Vagina (tissue), 2 donors: ENCODE measurements at regions not wholly inside any gene's neighbourhood (a gene's known extent, or its start where the extent isn't known, plus 50 kb on each side); places are given as distances from the start of the nearest gene placed in this dataset.

ENCODE experiments used
- DNase-seq, 2 donors: peaks; one replicate each; pipeline ENCODE4 v3.0.0-alpha.2; 2017; ENCODE audit errors: extremely low spot score in 2 of 2
- H3K27ac ChIP-seq: fragments of 200-600 bp; sonication (generic); one replicate; pipeline ENCODE4 v1.5.1; 2019
- H3K27me3 ChIP-seq: fragments of 200-600 bp; sonication (generic); one replicate; pipeline ENCODE4 v1.5.1; 2019
- H3K36me3 ChIP-seq, 2 donors: fragments of 200-600 bp; sonication (generic); one replicate each; pipeline ENCODE4 v1.5.1; 2017 to 2019
- H3K4me1 ChIP-seq: fragments of 200-600 bp; sonication (generic); one replicate; pipeline ENCODE4 v1.5.1; 2019
- H3K4me3 ChIP-seq, 2 donors: fragments of 200-600 bp; sonication (generic); 1 replicate in 1 of 2; 2 replicates in 1 of 2; pipeline ENCODE4 v1.5.1; 2016 to 2019
- H3K9me3 ChIP-seq: fragments of 200-600 bp; sonication (generic); one replicate; pipeline ENCODE4 v1.5.1; 2019
- CTCF ChIP-seq, 3 experiments: fragments of 450-650 bp in 2 of 3; fragments of 200-600 bp in 1 of 3; sonication (generic) in 1 of 3; IDR thresholded peaks; one replicate each; pipeline ENCODE4 v1.5.1; 2017 to 2019; ENCODE audit warnings: antibody characterized with exemption in 3 of 3, mild to moderate bottlenecking in 2 of 3, moderate library complexity in 2 of 3
- POLR2A ChIP-seq, 2 donors: fragments of 450-650 bp; IDR thresholded peaks; one replicate each; pipeline ENCODE4 v1.6.1; 2017; ENCODE audit warnings: antibody characterized with exemption in 2 of 2, mild to moderate bottlenecking in 2 of 2, moderate library complexity in 2 of 2
- POLR2AphosphoS5 ChIP-seq, 2 donors: sonication (generic); formaldehyde crosslinking; IDR thresholded peaks; one replicate each; pipeline ENCODE4 v1.9.0; 2017; ENCODE audit warnings: antibody characterized with exemption in 2 of 2, mild to moderate bottlenecking in 2 of 2, low read depth in 1 of 2; ENCODE audit not compliant: insufficient read depth in 1 of 2
- intact Hi-C: fragments of 100-400 bp; cut with DNase I; formaldehyde crosslinking; loops from one replicate; pipeline ENCODE4 v1.15.1; 2023

- DNase-seq = no peak
- H3K27ac ChIP-seq = no peak overlapping the region
- no peaks in the 10 kb centered on the region for H3K36me3 ChIP-seq
- TF ChIP-seq CTCF (IDR thresholded peaks at IDR 0.05) (no peak), POLR2AphosphoS5 (IDR thresholded peaks at IDR 0.05; ENCODE audit: insufficient read depth in 1 of 2, low read depth in 1 of 2) (no peak), POLR2A (IDR thresholded peaks at IDR 0.05) (no peak)
- intact Hi-C loops = no loop called here
- H3K27me3 ChIP-seq = no peaks in the 10 kb centered on the region
- H3K9me3 ChIP-seq = no peaks in the 10 kb centered on the region
- H3K4me3 ChIP-seq = no peak overlapping the region
- no peaks in the 10 kb centered on the region for H3K4me1 ChIP-seq
Measured at GRCh38 chrX:128216364-128216763, 164.2 kb upstream of the ACTRT1 start.

- no peaks in the 10 kb centered on the region for H3K36me3 ChIP-seq
- H3K9me3 ChIP-seq = no peaks in the 10 kb centered on the region
- no peaks in the 10 kb centered on the region for H3K4me1 ChIP-seq
- DNase-seq = no peak
- intact Hi-C loops = no loop called here
- no peak overlapping the region for H3K4me3 ChIP-seq
- TF ChIP-seq CTCF (IDR thresholded peaks at IDR 0.05) = no peak
- no peak for TF ChIP-seq POLR2A (IDR thresholded peaks at IDR 0.05)
- no peak for TF ChIP-seq POLR2AphosphoS5 (IDR thresholded peaks at IDR 0.05; ENCODE audit: insufficient read depth in 1 of 2, low read depth in 1 of 2)
- H3K27ac ChIP-seq = no peak overlapping the region
- no peaks in the 10 kb centered on the region for H3K27me3 ChIP-seq
Measured at GRCh38 chrX:128165884-128166408, 113.7 kb upstream of the ACTRT1 start.

- Histone ChIP-seq H3K27ac (no peak overlapping the region), H3K9me3 (no peaks in the 10 kb centered on the region), H3K27me3 (no peaks in the 10 kb centered on the region), H3K4me3 (no peak overlapping the region), H3K36me3 (no peaks in the 10 kb centered on the region), H3K4me1 (no peaks in the 10 kb centered on the region)
- intact Hi-C loops = no loop called here
- no peak for DNase-seq
- TF ChIP-seq POLR2A (IDR thresholded peaks at IDR 0.05) = no peak
- no peak for TF ChIP-seq CTCF (IDR thresholded peaks at IDR 0.05)
- no peak for TF ChIP-seq POLR2AphosphoS5 (IDR thresholded peaks at IDR 0.05; ENCODE audit: insufficient read depth in 1 of 2, low read depth in 1 of 2)
Measured at GRCh38 chrX:128156204-128156603, 104.0 kb upstream of the ACTRT1 start.

GRCh38 chrX:128142745-128143144 is 90.5 kb upstream of the ACTRT1 start:
- H3K36me3 ChIP-seq = no peaks in the 10 kb centered on the region
- intact Hi-C loops = no loop called here
- no peak for DNase-seq
- H3K9me3 ChIP-seq = no peaks in the 10 kb centered on the region
- H3K27ac ChIP-seq = no peak overlapping the region
- H3K27me3 ChIP-seq = no peaks in the 10 kb centered on the region
- no peak for TF ChIP-seq CTCF (IDR thresholded peaks at IDR 0.05)
- no peak for TF ChIP-seq POLR2AphosphoS5 (IDR thresholded peaks at IDR 0.05; ENCODE audit: insufficient read depth in 1 of 2, low read depth in 1 of 2)
- TF ChIP-seq POLR2A (IDR thresholded peaks at IDR 0.05) = no peak
- no peaks in the 10 kb centered on the region for H3K4me1 ChIP-seq
- no peak overlapping the region for H3K4me3 ChIP-seq

GRCh38 chrX:128106630-128107029 is 54.4 kb upstream of the ACTRT1 start:
- Histone ChIP-seq H3K4me1 (no peaks in the 10 kb centered on the region), H3K36me3 (no peaks in the 10 kb centered on the region), H3K27ac (no peak overlapping the region), H3K27me3 (no peaks in the 10 kb centered on the region), H3K9me3 (no peaks in the 10 kb centered on the region), H3K4me3 (no peak overlapping the region)
- intact Hi-C loops = no loop called here
- DNase-seq = no peak
- TF ChIP-seq CTCF (IDR thresholded peaks at IDR 0.05) = no peak
